ENCODE measurements at regions not wholly inside any gene's neighbourhood (a gene's known extent, or its start where the extent isn't known, plus 50 kb on each side); places are given as distances from the start of the nearest gene placed in this dataset.

GRCh38 chr2:60321816-60322215 lies 231.6 kb downstream of the BCL11A start:
- ATAC-seq (no peak), DNase-seq (no peak)
- no peak for TF ChIP-seq POLR2A (IDR thresholded peaks at IDR 0.05)
- TF ChIP-seq CTCF (IDR thresholded peaks at IDR 0.05), result no peak
- WGBS, 2 donors, result 82 to 87% methylated on average over 14 of the region's 14 CpGs
- Histone ChIP-seq H3K4me3 (no peak overlapping the region), H3K9me3 (no peaks in the 10 kb centered on the region), H3K36me3 (replicated peaks in 1 of 2; ENCODE audit: insufficient read depth in 1 of 2, low read depth in 2 of 2) (no peaks in the 10 kb centered on the region), H3K27ac (no peak overlapping the region), H3K27me3 (no peaks in the 10 kb centered on the region), H3K4me1 (peaks cover 4% of the 10 kb centered on the region)
- intact Hi-C loops (cut with DNase I), result no loop called here

- ATAC-seq (no peak), DNase-seq (no peak)
- Histone ChIP-seq H3K36me3 (replicated peaks in 1 of 2; ENCODE audit: insufficient read depth in 1 of 2, low read depth in 2 of 2) (no peaks in the 10 kb centered on the region), H3K4me1 (peaks cover 12% of the 10 kb centered on the region), H3K27ac (no peak overlapping the region), H3K27me3 (no peaks in the 10 kb centered on the region), H3K9me3 (no peaks in the 10 kb centered on the region), H3K4me3 (no peak overlapping the region)
- intact Hi-C loops (cut with DNase I), result no loop called here
- TF ChIP-seq CTCF (IDR thresholded peaks at IDR 0.05) (no peak), POLR2A (IDR thresholded peaks at IDR 0.05) (no peak)
- 78 to 83% methylated on average over 5 of the region's 5 CpGs for WGBS, 2 donors
Observed at GRCh38 chr2:60320724-60321123, 232.7 kb downstream of the BCL11A start.

DNA sequence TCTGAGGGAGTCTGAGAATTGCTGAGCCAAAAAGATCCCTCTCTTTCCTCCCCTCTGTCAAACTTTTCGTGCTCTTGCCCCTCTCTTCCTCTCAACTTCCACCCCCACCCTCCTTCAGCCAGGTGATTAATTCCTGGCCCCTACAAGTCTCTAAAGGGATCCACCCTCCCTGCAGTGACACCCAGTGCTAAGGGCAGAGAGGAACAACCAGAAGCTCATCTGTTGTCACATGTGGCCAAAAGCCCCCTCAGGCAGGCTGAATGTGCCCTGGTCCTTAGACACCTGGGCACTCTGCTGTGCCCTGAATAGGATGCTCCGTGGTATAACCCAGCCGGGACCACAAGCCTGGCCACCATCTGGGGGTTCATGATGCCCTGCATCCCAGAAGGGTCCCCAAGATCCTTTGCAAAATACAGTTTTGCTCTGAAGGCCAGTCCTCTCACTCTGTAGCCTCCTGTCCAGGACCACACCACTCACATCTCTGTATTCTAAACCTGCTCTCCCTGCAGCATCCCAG lies 234.4 kb downstream of the BCL11A start:
- Histone ChIP-seq H3K27me3 (no peaks in the 10 kb centered on the region), H3K4me1 (peaks cover 15% of the 10 kb centered on the region), H3K27ac (no peak overlapping the region), H3K4me3 (no peak overlapping the region), H3K9me3 (no peaks in the 10 kb centered on the region), H3K36me3 (replicated peaks in 1 of 2; ENCODE audit: insufficient read depth in 1 of 2, low read depth in 2 of 2) (no peaks in the 10 kb centered on the region)
- DNase-seq (no peak), ATAC-seq (no peak)
- intact Hi-C loops (cut with DNase I), result no loop called here
- TF ChIP-seq CTCF (IDR thresholded peaks at IDR 0.05), result no peak
- TF ChIP-seq POLR2A (IDR thresholded peaks at IDR 0.05), result no peak
- WGBS, 2 donors, result 62 to 70% methylated on average over 2 to 3 of the region's 3 CpGs

DNA sequence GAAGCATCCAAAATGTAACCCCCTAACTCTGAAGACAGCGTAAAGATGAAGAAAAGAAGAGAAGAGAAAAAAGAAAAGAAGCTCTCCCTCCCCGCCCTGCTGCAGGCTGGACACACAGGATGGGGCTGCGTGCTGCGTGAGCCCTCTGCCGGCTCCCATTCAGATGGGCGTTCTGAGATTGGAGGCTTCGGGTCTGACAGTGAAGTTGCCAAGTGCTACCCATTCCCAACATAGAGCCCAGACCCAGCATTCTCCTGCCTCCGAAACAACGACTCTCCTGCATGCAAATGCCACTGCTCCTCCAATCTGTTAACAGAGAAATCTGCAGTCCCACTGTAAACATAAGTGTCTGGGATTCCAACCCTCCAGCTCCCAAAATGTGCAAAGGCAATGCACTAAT lies 234.9 kb downstream of the BCL11A start:
- TF ChIP-seq CTCF (IDR thresholded peaks at IDR 0.05) (no peak), POLR2A (IDR thresholded peaks at IDR 0.05) (no peak)
- WGBS, 2 donors, result 64 to 75% methylated on average over 9 of the region's 9 CpGs
- ATAC-seq (no peak), DNase-seq (no peak)
- intact Hi-C loops (cut with DNase I), result no loop called here
- Histone ChIP-seq H3K4me1 (peaks cover 15% of the 10 kb centered on the region), H3K4me3 (no peak overlapping the region), H3K9me3 (no peaks in the 10 kb centered on the region), H3K36me3 (replicated peaks in 1 of 2; ENCODE audit: insufficient read depth in 1 of 2, low read depth in 2 of 2) (no peaks in the 10 kb centered on the region), H3K27me3 (no peaks in the 10 kb centered on the region), H3K27ac (no peak overlapping the region)

DNA sequence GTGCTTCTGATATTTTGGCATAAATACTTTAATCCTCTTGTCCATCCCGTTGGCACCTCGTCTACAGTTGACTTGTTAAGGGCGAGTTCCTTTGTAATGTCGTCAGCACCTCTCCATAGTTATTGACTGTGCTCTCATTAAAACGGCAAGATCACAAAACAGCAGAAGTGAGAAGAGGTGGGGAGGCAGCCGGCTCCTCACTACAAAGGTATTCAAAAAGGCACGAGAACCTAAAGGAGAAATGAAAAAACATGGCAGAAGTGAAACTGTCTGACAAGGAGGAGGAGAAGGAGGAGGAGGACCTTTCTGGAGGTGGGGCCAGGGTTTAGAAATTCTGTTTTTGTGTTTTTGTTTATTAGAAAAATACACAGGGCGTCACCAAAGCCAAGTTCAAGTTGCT lies 235.6 kb downstream of the BCL11A start:
- intact Hi-C loops (cut with DNase I), result no loop called here
- Histone ChIP-seq H3K4me3 (no peak overlapping the region), H3K4me1 (peaks cover 15% of the 10 kb centered on the region), H3K27ac (no peak overlapping the region), H3K9me3 (no peaks in the 10 kb centered on the region), H3K27me3 (no peaks in the 10 kb centered on the region), H3K36me3 (replicated peaks in 1 of 2; ENCODE audit: insufficient read depth in 1 of 2, low read depth in 2 of 2) (no peaks in the 10 kb centered on the region)
- DNase-seq, result no peak
- no peak for ATAC-seq
- WGBS, 2 donors, result 55 to 61% methylated on average over 8 of the region's 8 CpGs
- TF ChIP-seq POLR2A (IDR thresholded peaks at IDR 0.05) (no peak), CTCF (IDR thresholded peaks at IDR 0.05) (no peak)
